ENCODE measurements at regions not wholly inside any gene's neighbourhood (a gene's known extent, or its start where the extent isn't known, plus 50 kb on each side); places are given as distances from the start of the nearest gene placed in this dataset.

GRCh38 chr6:141513830-141514229, 618.9 kb upstream of the GJE1 start:
- TF ChIP-seq CTCF (IDR thresholded peaks at IDR 0.05; ENCODE audit: low read length) (no peak), EZH2 (optimal IDR thresholded peaks at IDR 0.05; ENCODE audit: low read depth, low read length) (no peak)
